ACHN (cell line): ENCODE measurements at regions not wholly inside any gene's neighbourhood (a gene's known extent, or its start where the extent isn't known, plus 50 kb on each side); places are given as distances from the start of the nearest gene placed in this dataset.

Experiments
- DNase-seq: peaks from one replicate; pipeline ENCODE4 v3.0.0-alpha.2; 2015
- in situ Hi-C: cut with HindIII; loops from 2 replicates; pipeline ENCODE4 v1.10.0; 2017; ENCODE audit warnings: low sequenced_read_pairs, low pct_ligation_motif_present, low pct_unique_long_range_greater_than_20kb

- in situ Hi-C loops = no loop called here
Observed at GRCh38 chr12:92562063-92562734, 140.6 kb upstream of the PLEKHG7 start.

GRCh38 chr12:92561543-92561899 lies 141.3 kb upstream of the PLEKHG7 start:
- in situ Hi-C loops = no loop called here
- no peak for DNase-seq

More at GRCh38 chr12:92562063-92562734, 140.6 kb upstream of the PLEKHG7 start:
- no peak for DNase-seq

GRCh38 chr12:92560713-92561542 lies 141.9 kb upstream of the PLEKHG7 start:
- no peak for DNase-seq
- in situ Hi-C loops = no loop called here

GRCh38 chr12:92558806-92559205 lies 144.0 kb upstream of the PLEKHG7 start:
- in situ Hi-C loops = no loop called here
- DNase-seq = no peak

- in situ Hi-C loops = no loop called here
Observed at GRCh38 chr12:92558215-92558773, 144.5 kb upstream of the PLEKHG7 start.

GRCh38 chr12:92557422-92557724 lies 145.4 kb upstream of the PLEKHG7 start:
- in situ Hi-C loops = no loop called here
- no peak for DNase-seq

More at GRCh38 chr12:92558215-92558773, 144.5 kb upstream of the PLEKHG7 start:
- DNase-seq = no peak

- no peak for DNase-seq
- in situ Hi-C loops = no loop called here
Observed at GRCh38 chr12:92556637-92557421, 146.0 kb upstream of the PLEKHG7 start.

- in situ Hi-C loops = no loop called here
Observed at GRCh38 chr12:92556141-92556540, 146.6 kb upstream of the PLEKHG7 start.

GRCh38 chr12:92554158-92555073 lies 148.4 kb upstream of the PLEKHG7 start:
- DNase-seq = no peak
- in situ Hi-C loops = no loop called here

More at GRCh38 chr12:92556141-92556540, 146.6 kb upstream of the PLEKHG7 start:
- DNase-seq = no peak

GRCh38 chr12:92553389-92553788 lies 149.4 kb upstream of the PLEKHG7 start:
- no peak for DNase-seq
- in situ Hi-C loops = no loop called here

- in situ Hi-C loops = no loop called here
- peak; percentile 33 for DNase-seq
Observed at GRCh38 chr12:92552412-92553108, 150.2 kb upstream of the PLEKHG7 start.

- DNase-seq = peak; percentile 79
- in situ Hi-C loops = no loop called here
Observed at GRCh38 chr12:92551853-92552397, 150.9 kb upstream of the PLEKHG7 start.

- in situ Hi-C loops = no loop called here
- no peak for DNase-seq
Observed at GRCh38 chr12:92551210-92551609, 151.6 kb upstream of the PLEKHG7 start.

GRCh38 chr12:92550661-92551060 lies 152.1 kb upstream of the PLEKHG7 start:
- no peak for DNase-seq
- in situ Hi-C loops = no loop called here

GRCh38 chr12:92550254-92550653 lies 152.5 kb upstream of the PLEKHG7 start:
- in situ Hi-C loops = no loop called here
- no peak for DNase-seq

- in situ Hi-C loops = no loop called here
- no peak for DNase-seq
Observed at GRCh38 chr12:92549516-92549915, 153.3 kb upstream of the PLEKHG7 start.

GRCh38 chr12:92547906-92548305 lies 154.9 kb upstream of the PLEKHG7 start:
- in situ Hi-C loops = no loop called here
- DNase-seq = no peak
